GM21390 (cell line): ENCODE measurements at regions not wholly inside any gene's neighbourhood (a gene's known extent, or its start where the extent isn't known, plus 50 kb on each side); places are given as distances from the start of the nearest gene placed in this dataset.
A peak's percentile ranks its signal among the peaks of the same experiment; 100 is the strongest.
"Not testable (repeated sequence)": the region's sequence is repeated elsewhere in the genome, so short reads cannot be mapped to it uniquely, and the experiment has no call there.

Source experiments
- ATAC-seq: cut with Tn5 transposase; IDR thresholded peaks from one replicate; pipeline ENCODE4 v1.9.1; 2021; ENCODE audit not compliant: unreplicated experiment

- ATAC-seq: no peak
These were observed 604.0 kb upstream of the ADGRB3 start for GRCh38 chr6:68031054-68031453.

- no peak for ATAC-seq
These were observed 608.6 kb upstream of the ADGRB3 start for GRCh38 chr6:68026483-68026882.

- ATAC-seq: no peak
These were observed 609.3 kb upstream of the ADGRB3 start for GRCh38 chr6:68025764-68026163.

- no peak for ATAC-seq
These were observed 610.4 kb upstream of the ADGRB3 start for GRCh38 chr6:68024570-68025269.

- not testable (repeated sequence) for ATAC-seq
These were observed 612.1 kb upstream of the ADGRB3 start for GRCh38 chr6:68022968-68023367.

- no peak for ATAC-seq
These were observed 621.1 kb upstream of the ADGRB3 start for GRCh38 chr6:68013780-68014515.

GRCh38 chr6:68012822-68013221 lies 622.3 kb upstream of the ADGRB3 start:
- no peak for ATAC-seq

- ATAC-seq: no peak
These were observed 624.1 kb upstream of the ADGRB3 start for GRCh38 chr6:68010936-68011335.

- peak; percentile 65 for ATAC-seq
These were observed 626.6 kb upstream of the ADGRB3 start for GRCh38 chr6:68008445-68008844.

GRCh38 chr6:68007717-68008116 lies 627.4 kb upstream of the ADGRB3 start:
- ATAC-seq: no peak

- ATAC-seq: no peak
These were observed 648.3 kb upstream of the ADGRB3 start for GRCh38 chr6:67986694-67987232.

GRCh38 chr6:67976486-67976885 lies 658.6 kb upstream of the ADGRB3 start:
- no peak for ATAC-seq

GRCh38 chr6:67974931-67975330 lies 660.2 kb upstream of the ADGRB3 start:
- no peak for ATAC-seq

GRCh38 chr6:67971812-67972211 lies 663.3 kb upstream of the ADGRB3 start:
- no peak for ATAC-seq

- no peak for ATAC-seq
These were observed 668.3 kb upstream of the ADGRB3 start for GRCh38 chr6:67966830-67967229.

GRCh38 chr6:67956352-67956751 lies 678.7 kb upstream of the ADGRB3 start:
- ATAC-seq: no peak

- ATAC-seq: no peak
These were observed 682.1 kb upstream of the ADGRB3 start for GRCh38 chr6:67952948-67953347.

- ATAC-seq: no peak
These were observed 683.0 kb upstream of the ADGRB3 start for GRCh38 chr6:67952121-67952520.

- not testable (repeated sequence) for ATAC-seq
These were observed 687.3 kb upstream of the ADGRB3 start for GRCh38 chr6:67947762-67948161.

- ATAC-seq: no peak
These were observed 699.1 kb upstream of the ADGRB3 start for GRCh38 chr6:67935976-67936477.

- no peak for ATAC-seq
These were observed 701.8 kb upstream of the ADGRB3 start for GRCh38 chr6:67933278-67933677.

- ATAC-seq: not testable (repeated sequence)
These were observed 712.5 kb upstream of the ADGRB3 start for GRCh38 chr6:67922588-67922987.
